HFFc6 (cell line): ENCODE measurements at regions not wholly inside any gene's neighbourhood (a gene's known extent, or its start where the extent isn't known, plus 50 kb on each side); places are given as distances from the start of the nearest gene placed in this dataset.
A peak's percentile ranks its signal among the peaks of the same experiment; 100 is the strongest.
"Not testable (repeated sequence)": the region's sequence is repeated elsewhere in the genome, so short reads cannot be mapped to it uniquely, and the experiment has no call there.

Experiments used
- DNase-seq: peaks from one replicate; pipeline ENCODE4 v3.0.0-alpha.2; 2018
- H3K27ac Mint-ChIP-seq: 2 replicates; pipeline ENCODE4 v1.8.0; 2020; ENCODE audit warnings: mild to moderate bottlenecking, mixed read lengths
- H3K27me3 Mint-ChIP-seq: 2 replicates; pipeline ENCODE4 v1.8.0; 2021; ENCODE audit warnings: mild to moderate bottlenecking, moderate library complexity, mixed read lengths; ENCODE audit not compliant: insufficient read depth
- H3K36me3 Mint-ChIP-seq: 2 replicates; pipeline ENCODE4 v1.8.0; 2021; ENCODE audit warnings: low read depth, mixed read lengths
- H3K4me1 Mint-ChIP-seq: 2 replicates; pipeline ENCODE4 v1.8.0; 2020; ENCODE audit warnings: low read depth, mixed read lengths
- H3K4me3 Mint-ChIP-seq: 2 replicates; pipeline ENCODE4 v1.8.0; 2020; ENCODE audit warnings: mild to moderate bottlenecking, moderate library complexity, mixed read lengths
- H3K9me3 Mint-ChIP-seq: 2 replicates; pipeline ENCODE4 v1.8.0; 2020; ENCODE audit warnings: mild to moderate bottlenecking, mixed read lengths
- CTCF ChIP-seq: fragments of 200-600 bp; sonication (generic); IDR thresholded peaks from 2 replicates; pipeline ENCODE4 v1.5.0; 2021; ENCODE audit warnings: antibody characterized with exemption, mild to moderate bottlenecking

DNA sequence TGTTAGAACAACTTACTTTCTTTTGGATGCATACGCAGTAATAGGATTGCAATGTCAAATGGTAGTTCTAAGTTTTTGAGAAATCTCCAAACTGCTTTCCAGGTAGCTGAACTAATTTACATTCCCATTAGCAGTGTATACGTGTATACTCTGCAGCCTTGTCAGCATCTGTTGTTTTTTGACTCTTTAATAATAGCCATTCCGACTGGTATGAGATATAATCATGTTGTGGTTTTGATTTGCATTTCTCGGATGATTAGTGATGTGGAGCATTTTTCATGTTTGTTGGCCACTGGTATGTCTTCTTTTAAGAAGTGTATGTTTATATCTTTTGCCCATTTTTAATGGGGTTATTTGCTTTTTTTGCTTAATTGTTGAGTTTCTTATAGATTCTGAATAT is 76.9 kb upstream of the HNRNPA1L2 start:
- not testable (repeated sequence) for H3K4me3 Mint-ChIP-seq, H3K9me3 Mint-ChIP-seq, H3K4me1 Mint-ChIP-seq, H3K27ac Mint-ChIP-seq, H3K27me3 Mint-ChIP-seq, H3K36me3 Mint-ChIP-seq, DNase-seq

DNA sequence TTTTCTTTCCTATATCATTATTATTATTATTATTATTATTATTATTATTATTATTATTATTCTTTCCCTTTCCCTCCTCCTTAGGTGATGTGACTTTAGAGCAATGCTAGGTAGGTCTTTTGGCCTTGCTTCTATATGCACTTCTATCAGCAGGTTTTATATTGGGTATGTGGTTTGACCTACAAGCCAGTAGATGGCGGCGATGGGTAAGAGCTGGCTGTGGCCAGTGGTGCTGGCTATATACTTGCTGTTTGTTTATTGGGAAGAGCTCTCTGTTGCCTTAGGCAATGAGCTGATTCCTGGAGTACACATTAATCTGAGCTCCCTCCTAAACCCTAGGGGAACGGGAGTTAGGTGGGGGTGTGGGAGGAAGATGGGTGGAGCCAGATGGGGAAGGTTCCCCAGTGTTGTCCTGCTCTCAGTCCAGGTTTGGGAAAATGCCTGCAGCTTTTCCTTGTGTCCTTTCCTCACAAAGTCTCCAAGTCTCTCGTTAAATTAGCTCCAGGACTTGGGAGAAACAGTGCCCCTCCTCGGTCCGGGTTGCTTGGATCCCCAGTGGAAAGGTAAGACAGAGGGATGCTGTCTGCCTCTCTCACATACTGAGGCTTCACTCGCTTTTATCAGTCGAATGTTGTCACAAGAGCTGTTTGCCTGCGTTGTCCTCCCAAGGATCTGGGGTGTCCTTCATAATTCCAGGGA is 72.2 kb upstream of the HNRNPA1L2 start:
- H3K27ac Mint-ChIP-seq, H3K4me3 Mint-ChIP-seq, H3K4me1 Mint-ChIP-seq, H3K9me3 Mint-ChIP-seq, H3K36me3 Mint-ChIP-seq, DNase-seq, H3K27me3 Mint-ChIP-seq: not testable (repeated sequence)
- TF ChIP-seq CTCF = peak; percentile 52

DNA sequence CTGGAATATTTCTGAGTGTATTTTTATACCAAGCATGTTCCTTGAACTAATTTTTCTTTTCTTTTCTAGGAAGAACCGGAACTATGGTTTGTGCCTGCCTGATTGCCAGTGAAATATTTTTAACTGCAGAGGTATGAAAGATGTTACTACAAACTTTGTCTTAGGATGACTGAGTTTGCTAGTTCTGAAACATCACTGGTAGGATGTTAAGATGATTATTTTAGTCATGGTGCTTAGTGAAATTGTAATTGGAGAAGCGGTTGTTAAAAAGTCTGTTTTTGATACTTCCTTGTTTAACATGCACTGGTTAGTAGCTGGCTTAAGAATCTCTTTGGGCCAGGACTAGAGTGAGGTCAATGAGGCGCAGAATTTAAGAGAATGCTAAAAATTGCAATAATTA is 71.1 kb upstream of the HNRNPA1L2 start:
- H3K36me3 Mint-ChIP-seq, H3K27me3 Mint-ChIP-seq, H3K27ac Mint-ChIP-seq, H3K4me3 Mint-ChIP-seq, H3K9me3 Mint-ChIP-seq, H3K4me1 Mint-ChIP-seq, DNase-seq: not testable (repeated sequence)

GRCh38 chr13:52582962-52583361 is 59.3 kb upstream of the HNRNPA1L2 start:
- not testable (repeated sequence) for H3K27ac Mint-ChIP-seq, H3K27me3 Mint-ChIP-seq, H3K36me3 Mint-ChIP-seq, DNase-seq, H3K4me3 Mint-ChIP-seq, H3K9me3 Mint-ChIP-seq
- peaks cover 10% of the 10 kb centered on the region for H3K4me1 Mint-ChIP-seq
